Erythroblast (primary cell): ENCODE measurements at regions not wholly inside any gene's neighbourhood (a gene's known extent, or its start where the extent isn't known, plus 50 kb on each side); places are given as distances from the start of the nearest gene placed in this dataset.

Experiments used
- GATA1 ChIP-seq: IDR thresholded peaks from 2 replicates; pipeline ENCODE4 v1.6.1; 2011; ENCODE audit warnings: low read depth, mild to moderate bottlenecking, control low read depth, low read length, moderate library complexity
- POLR2A ChIP-seq: IDR thresholded peaks from 2 replicates; pipeline ENCODE4 v1.6.1; 2011; ENCODE audit warnings: mild to moderate bottlenecking, low read length

GRCh38 chr12:87656311-87656710 is 372.9 kb downstream of the C12orf50 start:
- no peak for TF ChIP-seq POLR2A
- no peak for TF ChIP-seq GATA1
